Muscle of leg (tissue), 3 donors: ENCODE measurements at regions not wholly inside any gene's neighbourhood (a gene's known extent, or its start where the extent isn't known, plus 50 kb on each side); places are given as distances from the start of the nearest gene placed in this dataset.
"Not testable (repeated sequence)": the region's sequence is repeated elsewhere in the genome, so short reads cannot be mapped to it uniquely, and the experiment has no call there.

Experiments used
- DNase-seq: peaks from one replicate; pipeline ENCODE4 v3.0.0; 2013
- H3K27ac ChIP-seq: one replicate; pipeline ENCODE4 v1.5.1; 2013; ENCODE audit warnings: mild to moderate bottlenecking, low read length, control low read depth
- H3K27me3 ChIP-seq: one replicate; pipeline ENCODE4 v1.6.1; 2013; ENCODE audit warnings: low read length; ENCODE audit not compliant: control insufficient read depth, insufficient read depth
- H3K36me3 ChIP-seq: one replicate; pipeline ENCODE4 v1.6.1; 2013; ENCODE audit warnings: low read length; ENCODE audit not compliant: control insufficient read depth, insufficient read depth
- H3K4me1 ChIP-seq: one replicate; pipeline ENCODE4 v1.6.1; 2013; ENCODE audit warnings: low read length; ENCODE audit not compliant: control insufficient read depth, insufficient read depth
- H3K4me3 ChIP-seq: one replicate; pipeline ENCODE4 v1.5.1; 2013; ENCODE audit warnings: low read length, control low read depth
- H3K9me3 ChIP-seq: replicated peaks from 2 replicates; pipeline ENCODE4 v1.6.1; 2013; ENCODE audit warnings: low read depth, low read length; ENCODE audit not compliant: control insufficient read depth
- WGBS: methylation state at CpG from one replicate; pipeline ENCODE4 v1.1.5; 2013; ENCODE audit warnings: missing lambda C conversion rate; ENCODE audit not compliant: insufficient coverage; 5-methylcytosine and 5-hydroxymethylcytosine counted together

DNA sequence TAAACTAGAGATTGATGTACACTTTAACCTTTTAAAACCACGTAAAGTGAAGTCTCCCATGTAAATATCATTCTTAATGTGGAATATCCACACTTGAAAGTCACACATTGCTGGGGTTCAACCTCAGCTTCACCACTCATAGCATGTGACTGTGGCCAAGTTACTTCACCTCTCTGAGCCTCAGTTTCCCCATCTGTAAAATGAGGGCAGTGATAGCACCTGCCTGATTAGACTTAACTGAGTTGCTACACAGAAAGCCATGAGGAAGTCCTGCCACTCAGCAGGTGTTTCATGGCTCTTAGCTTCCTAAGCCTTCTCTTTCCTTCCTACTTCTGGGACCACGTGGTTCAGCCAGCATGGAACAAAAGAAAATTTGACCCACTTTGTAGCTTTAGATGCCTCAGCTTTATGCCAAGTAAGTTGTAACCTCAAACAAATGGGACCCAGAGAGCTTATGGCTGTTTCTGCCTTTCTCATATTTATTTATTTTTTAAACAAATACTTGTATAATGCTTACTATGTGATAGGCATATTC, 277.3 kb upstream of the KLF3 start:
- no peak overlapping the region for H3K27ac ChIP-seq
- WGBS = 20% methylated on average over 1 of the region's 2 CpGs

DNA sequence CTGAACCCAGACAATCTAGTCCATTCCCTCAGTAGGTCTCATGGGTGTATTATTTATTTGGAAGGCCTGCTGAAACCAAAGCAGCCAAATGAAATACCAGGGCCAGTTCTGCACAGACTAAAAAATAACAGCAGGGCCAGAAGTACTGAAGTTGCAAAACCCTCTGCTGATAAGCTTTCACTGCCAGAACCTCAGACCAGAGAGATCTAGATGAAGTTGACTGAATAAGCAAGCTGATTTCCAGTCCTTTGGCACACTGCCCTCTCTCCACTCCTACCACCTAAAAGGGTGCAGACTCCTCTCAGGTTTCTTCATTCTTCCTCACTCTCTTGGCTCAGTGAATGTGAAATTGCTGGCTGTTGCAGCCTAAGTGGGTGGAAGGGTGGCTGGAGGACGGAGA, 276.7 kb upstream of the KLF3 start:
- no CpG with 5 or more reads among the region's 1 CpG for WGBS
- Histone ChIP-seq H3K27me3 (no peaks in the 10 kb centered on the region), H3K36me3 (no peaks in the 10 kb centered on the region), H3K9me3 (peaks cover 6% of the 10 kb centered on the region), H3K4me3 (no peak overlapping the region), H3K4me1 (peaks cover 4% of the 10 kb centered on the region), H3K27ac (no peak overlapping the region)
- peak; percentile 67 for DNase-seq

More for the DNA sequence above, 277.3 kb upstream of the KLF3 start:
- Histone ChIP-seq H3K27me3 (no peaks in the 10 kb centered on the region), H3K4me1 (peaks cover 4% of the 10 kb centered on the region), H3K4me3 (no peak overlapping the region), H3K9me3 (peaks cover under 1% of the 10 kb centered on the region), H3K36me3 (no peaks in the 10 kb centered on the region)
- DNase-seq = no peak

DNA sequence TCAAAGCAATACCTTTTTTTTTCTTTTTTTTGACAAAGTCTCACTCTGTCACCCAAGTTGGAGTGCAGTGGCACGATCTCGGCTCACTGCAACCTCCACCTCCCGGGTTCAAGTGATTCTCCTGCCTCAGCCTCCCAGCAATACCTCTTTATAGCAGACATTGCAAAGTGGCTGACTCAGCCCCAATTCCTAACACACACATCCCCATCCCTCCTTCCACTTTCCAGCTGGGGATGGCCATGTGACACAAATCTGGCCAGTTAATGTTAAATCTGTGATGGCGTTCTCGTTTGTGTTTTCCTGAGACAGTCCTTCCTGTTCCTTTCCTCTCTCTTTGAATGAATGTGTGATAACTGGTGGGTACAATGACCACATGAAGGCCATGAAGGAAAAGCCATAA, 276.2 kb upstream of the KLF3 start:
- no peak overlapping the region for H3K4me3 ChIP-seq
- H3K9me3 ChIP-seq = peaks cover 10% of the 10 kb centered on the region
- H3K27ac ChIP-seq = no peak overlapping the region
- H3K36me3 ChIP-seq = no peaks in the 10 kb centered on the region
- no peaks in the 10 kb centered on the region for H3K27me3 ChIP-seq
- H3K4me1 ChIP-seq = peaks cover 4% of the 10 kb centered on the region
- WGBS = 85% methylated on average over 3 of the region's 5 CpGs
- DNase-seq = peak; percentile 13

DNA sequence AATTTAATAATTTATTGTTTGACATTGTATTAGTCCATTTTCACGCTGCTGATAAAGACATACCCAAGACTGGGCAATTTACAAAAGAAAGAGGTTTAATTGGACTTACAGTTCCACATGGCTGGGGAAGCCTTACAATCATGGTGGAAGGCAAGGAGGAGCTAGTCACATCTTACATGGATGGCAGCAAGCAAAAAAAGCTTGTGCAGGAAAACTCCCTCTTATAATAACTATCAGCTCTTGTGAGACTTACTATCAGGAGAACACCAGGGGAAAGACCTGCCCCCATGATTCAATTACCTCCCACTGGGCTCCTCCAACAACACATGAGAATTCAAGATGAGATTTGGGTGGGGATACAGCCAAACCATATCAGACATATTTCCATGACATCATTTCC, 275.1 kb upstream of the KLF3 start:
- H3K27me3 ChIP-seq, DNase-seq, H3K36me3 ChIP-seq, H3K27ac ChIP-seq, H3K4me1 ChIP-seq, H3K4me3 ChIP-seq: not testable (repeated sequence)
- no CpG with 5 or more reads among the region's 1 CpG for WGBS
- peaks cover 10% of the 10 kb centered on the region for H3K9me3 ChIP-seq

DNA sequence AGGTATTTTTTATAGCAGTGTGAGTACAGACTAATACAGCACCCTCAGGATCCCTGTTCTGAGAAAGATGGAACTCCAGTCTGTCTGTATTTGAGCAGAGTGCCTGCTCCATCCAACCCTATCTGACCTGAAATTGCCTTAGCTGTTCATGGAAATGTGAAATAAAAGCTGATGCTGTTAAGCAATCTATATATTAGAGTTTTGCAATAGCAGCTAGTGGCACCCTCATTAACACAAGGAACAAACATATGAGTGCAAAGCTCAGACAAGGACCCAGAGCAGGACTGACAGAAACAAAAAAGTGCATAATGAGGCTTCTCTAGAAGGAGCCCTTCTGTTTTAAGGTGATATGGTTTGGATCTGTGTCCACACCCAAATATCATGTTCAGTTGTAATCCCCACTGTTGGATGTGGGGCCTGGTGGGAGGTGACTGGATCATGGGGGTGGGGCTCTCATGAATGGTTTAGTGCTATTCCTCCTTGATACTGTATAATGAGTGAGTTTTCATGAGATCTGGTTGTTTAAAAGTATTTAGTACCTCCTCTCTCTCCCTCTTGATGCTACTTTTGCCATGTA, 272.9 kb upstream of the KLF3 start:
- Histone ChIP-seq H3K36me3 (no peaks in the 10 kb centered on the region), H3K27me3 (no peaks in the 10 kb centered on the region), H3K4me3 (no peak overlapping the region), H3K9me3 (peaks cover 10% of the 10 kb centered on the region), H3K27ac (no peak overlapping the region), H3K4me1 (peaks cover 4% of the 10 kb centered on the region)
- no peak for DNase-seq

DNA sequence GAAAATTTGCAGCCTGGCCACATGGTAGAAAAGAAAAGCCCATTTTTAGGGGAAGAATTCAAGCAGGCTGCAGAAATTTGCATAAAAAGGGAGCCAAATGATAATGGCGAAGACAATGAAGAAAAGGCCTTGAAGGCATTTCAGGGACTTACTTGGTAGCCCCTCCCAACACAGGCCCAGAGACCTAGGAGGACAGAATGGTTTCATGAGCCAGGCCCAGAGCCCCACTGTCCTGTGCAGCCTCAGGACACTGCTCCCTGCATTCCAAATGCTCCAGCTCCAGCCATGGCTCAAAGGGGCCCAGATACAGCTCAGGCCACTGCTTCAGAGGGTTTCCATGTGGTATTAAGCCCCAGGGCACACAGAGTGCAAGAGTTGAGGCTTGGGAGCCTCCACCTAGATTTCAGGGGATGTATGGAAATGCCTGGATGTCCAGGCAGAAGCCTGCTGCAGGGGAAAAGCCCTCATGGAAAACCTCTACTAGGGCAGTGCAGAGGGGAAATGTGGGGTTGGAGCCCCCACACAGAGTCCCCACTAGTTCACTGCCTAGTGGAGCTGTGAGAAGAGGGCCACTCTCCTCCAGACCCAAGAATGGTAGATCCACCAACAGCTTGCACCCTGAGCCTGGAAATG, 271.7 kb upstream of the KLF3 start:
- Histone ChIP-seq H3K27me3 (no peaks in the 10 kb centered on the region), H3K36me3 (no peaks in the 10 kb centered on the region), H3K4me1 (peaks cover 2% of the 10 kb centered on the region), H3K4me3 (no peak overlapping the region), H3K27ac (no peak overlapping the region), H3K9me3 (peaks cover 10% of the 10 kb centered on the region)
- WGBS = 78% methylated on average over 1 of the region's 1 CpG
- no peak for DNase-seq

DNA sequence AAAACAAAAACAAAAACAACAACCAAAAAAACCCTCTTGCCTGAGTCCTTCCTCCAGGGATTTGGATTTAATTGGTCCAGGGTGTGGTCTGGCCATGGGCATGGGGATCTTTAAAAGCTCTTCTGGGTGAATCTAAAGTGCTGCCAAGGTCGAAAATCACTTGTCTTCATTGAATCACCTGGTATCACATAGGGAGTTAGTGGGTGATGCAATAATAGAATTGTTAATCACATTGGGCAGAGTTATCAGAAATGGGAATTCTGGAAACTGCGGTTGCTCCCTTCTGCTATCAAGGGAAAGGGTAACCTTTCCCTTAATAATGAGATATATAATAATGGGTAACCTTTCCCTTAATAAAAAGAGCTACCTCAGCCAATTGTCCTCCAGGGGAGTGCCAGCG, 267.9 kb upstream of the KLF3 start:
- WGBS = no CpG with 5 or more reads among the region's 3 CpGs
- no peak for DNase-seq
- Histone ChIP-seq H3K9me3 (peaks cover 10% of the 10 kb centered on the region), H3K27ac (no peak overlapping the region), H3K4me3 (no peak overlapping the region), H3K36me3 (no peaks in the 10 kb centered on the region), H3K27me3 (no peaks in the 10 kb centered on the region), H3K4me1 (no peaks in the 10 kb centered on the region)

DNA sequence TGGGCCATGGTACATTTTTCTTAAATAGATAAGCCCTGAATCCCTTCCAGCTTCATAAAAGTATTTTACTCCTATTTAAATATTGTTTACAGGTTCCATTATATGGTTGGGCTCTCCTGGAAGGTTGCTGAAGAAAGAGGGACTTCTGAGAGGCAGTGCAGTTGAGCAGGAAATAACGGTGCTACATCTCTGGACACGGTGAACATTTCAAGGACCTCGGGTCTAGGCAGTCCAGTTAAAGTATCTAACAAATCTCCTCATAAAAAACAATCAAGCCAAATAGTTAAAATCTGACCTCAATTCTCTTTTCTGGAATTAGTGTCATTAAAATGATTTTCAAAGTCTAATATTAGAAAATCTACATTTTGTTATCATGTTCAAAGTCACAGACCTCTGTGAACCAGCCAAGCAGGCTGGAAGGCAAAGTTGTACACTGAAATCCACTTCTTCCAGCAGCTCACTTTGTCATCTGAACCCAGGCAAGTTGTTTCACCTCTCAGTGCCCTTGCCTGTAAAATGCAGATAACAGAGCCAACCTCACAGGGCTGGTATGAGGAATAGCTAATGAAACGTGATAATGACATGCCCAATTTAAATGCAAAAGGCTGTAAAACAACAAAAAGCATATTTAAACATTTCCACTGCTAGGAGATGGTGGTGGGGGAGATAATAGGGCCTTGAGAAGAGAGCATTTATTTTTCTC, 267.0 kb upstream of the KLF3 start:
- no peaks in the 10 kb centered on the region for H3K36me3 ChIP-seq
- no peaks in the 10 kb centered on the region for H3K27me3 ChIP-seq
- peaks cover 8% of the 10 kb centered on the region for H3K9me3 ChIP-seq
- WGBS = no CpG with 5 or more reads among the region's 4 CpGs
- H3K4me1 ChIP-seq = no peaks in the 10 kb centered on the region
- no peak overlapping the region for H3K4me3 ChIP-seq
- H3K27ac ChIP-seq = no peak overlapping the region
- DNase-seq = no peak

DNA sequence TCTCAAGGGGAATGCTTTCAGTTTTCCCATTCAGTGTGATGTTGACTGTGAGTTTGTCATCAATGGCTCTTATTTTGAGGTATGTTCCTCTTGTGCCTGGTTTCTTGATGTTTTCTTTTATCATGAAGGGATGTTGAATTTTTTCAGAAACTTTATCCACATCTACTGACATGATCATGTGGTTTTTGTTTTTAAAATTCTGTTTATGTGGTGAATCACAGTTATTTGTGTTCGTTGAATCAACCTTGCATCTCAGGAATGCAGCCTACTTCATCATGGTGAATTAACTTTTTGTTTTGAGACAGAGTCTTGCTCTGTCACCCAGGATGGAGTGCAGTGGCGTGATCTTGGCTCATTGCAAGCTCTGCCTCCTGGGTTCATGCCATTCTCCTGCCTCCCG, 263.1 kb upstream of the KLF3 start:
- Histone ChIP-seq H3K36me3 (no peaks in the 10 kb centered on the region), H3K27me3 (no peaks in the 10 kb centered on the region), H3K9me3 (no peaks in the 10 kb centered on the region), H3K27ac (no peak overlapping the region), H3K4me1 (no peaks in the 10 kb centered on the region), H3K4me3 (no peak overlapping the region)
- DNase-seq = no peak
- WGBS = 92% methylated on average over 2 of the region's 3 CpGs

DNA sequence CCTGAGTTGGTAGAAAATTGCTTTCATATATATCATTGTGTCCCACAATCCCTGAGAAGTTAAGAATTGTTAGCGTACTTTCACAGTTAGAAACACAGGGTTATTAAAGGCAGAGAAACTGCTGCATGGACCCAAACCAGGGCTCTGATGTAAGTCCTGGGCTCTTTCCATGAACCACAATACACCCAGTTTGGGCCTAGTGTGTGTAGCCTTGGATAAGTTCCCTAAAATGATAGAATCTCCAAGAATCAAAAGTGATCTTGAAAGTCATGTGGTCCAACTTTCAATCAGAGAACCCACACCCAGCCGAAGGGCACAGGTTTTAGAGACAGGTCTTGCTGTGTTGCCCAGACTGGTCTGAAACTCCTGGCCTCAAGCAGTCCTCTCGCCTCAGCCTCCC, 257.8 kb upstream of the KLF3 start:
- Histone ChIP-seq H3K36me3 (no peaks in the 10 kb centered on the region), H3K27ac (no peak overlapping the region), H3K9me3 (no peaks in the 10 kb centered on the region), H3K4me1 (peaks cover 3% of the 10 kb centered on the region), H3K4me3 (no peak overlapping the region), H3K27me3 (no peaks in the 10 kb centered on the region)
- WGBS = 97% methylated on average over 2 of the region's 3 CpGs
- no peak for DNase-seq
